Panc1 (cell line): ENCODE measurements at regions not wholly inside any gene's neighbourhood (a gene's known extent, or its start where the extent isn't known, plus 50 kb on each side); places are given as distances from the start of the nearest gene placed in this dataset.

Source experiments
- TCF7L2 ChIP-seq: IDR thresholded peaks from 2 replicates; pipeline ENCODE4 v1.6.1; 2011; ENCODE audit warnings: mild to moderate bottlenecking, low read depth, low read length, inconsistent platforms
- TF ChIP-seq, protein P1 (sequence below): fragments of 450-650 bp; IDR thresholded peaks from 2 replicates; pipeline ENCODE4 v1.5.1; 2017; ENCODE audit warnings: mild to moderate bottlenecking

DNA sequence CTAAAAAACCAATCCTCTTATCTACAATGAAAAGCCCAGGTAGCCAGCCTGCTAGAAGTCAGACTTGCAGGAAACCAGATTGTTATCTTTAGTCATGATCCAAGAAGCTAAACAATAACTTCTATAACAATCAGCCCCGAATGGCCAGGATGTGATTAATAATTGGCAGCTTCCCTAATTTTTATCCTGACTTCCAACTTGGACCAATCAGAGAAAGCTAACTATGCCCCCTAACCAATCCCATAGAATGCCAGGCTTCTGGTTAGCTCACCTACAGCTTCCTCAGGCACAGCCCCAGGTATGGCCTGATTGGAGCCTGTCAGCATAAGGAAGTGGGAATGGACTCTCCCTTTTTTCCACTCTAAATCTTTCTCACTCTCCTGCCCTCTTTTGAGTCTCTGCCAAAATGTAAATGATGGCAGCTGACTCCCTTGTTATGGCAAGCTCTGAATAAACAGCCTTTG is 394.9 kb downstream of the DLEU7 start:
- TF ChIP-seq, protein P1, sequence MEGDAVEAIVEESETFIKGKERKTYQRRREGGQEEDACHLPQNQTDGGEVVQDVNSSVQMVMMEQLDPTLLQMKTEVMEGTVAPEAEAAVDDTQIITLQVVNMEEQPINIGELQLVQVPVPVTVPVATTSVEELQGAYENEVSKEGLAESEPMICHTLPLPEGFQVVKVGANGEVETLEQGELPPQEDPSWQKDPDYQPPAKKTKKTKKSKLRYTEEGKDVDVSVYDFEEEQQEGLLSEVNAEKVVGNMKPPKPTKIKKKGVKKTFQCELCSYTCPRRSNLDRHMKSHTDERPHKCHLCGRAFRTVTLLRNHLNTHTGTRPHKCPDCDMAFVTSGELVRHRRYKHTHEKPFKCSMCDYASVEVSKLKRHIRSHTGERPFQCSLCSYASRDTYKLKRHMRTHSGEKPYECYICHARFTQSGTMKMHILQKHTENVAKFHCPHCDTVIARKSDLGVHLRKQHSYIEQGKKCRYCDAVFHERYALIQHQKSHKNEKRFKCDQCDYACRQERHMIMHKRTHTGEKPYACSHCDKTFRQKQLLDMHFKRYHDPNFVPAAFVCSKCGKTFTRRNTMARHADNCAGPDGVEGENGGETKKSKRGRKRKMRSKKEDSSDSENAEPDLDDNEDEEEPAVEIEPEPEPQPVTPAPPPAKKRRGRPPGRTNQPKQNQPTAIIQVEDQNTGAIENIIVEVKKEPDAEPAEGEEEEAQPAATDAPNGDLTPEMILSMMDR: no peak
- TF ChIP-seq TCF7L2: no peak
